ENCODE measurements at regions not wholly inside any gene's neighbourhood (a gene's known extent, or its start where the extent isn't known, plus 50 kb on each side); places are given as distances from the start of the nearest gene placed in this dataset.

GRCh38 chr9:28001096-28001495 lies 427.8 kb upstream of the C9orf72 start:
- Mint-ChIP-seq H3K9me3 (peaks cover 3% of the 10 kb centered on the region), H3K4me1 (ENCODE audit: low read depth) (no peaks in the 10 kb centered on the region), H3K27me3 (no peaks in the 10 kb centered on the region), H3K4me3 (no peak overlapping the region), H3K36me3 (ENCODE audit: low read depth) (no peaks in the 10 kb centered on the region), H3K27ac (no peak overlapping the region)
- intact Hi-C loops (cut with micrococcal nuclease), result no loop called here
- ChIA-PET CTCF (no interaction called here), POLR2A (no interaction called here)
- TF ChIP-seq CTCF (IDR thresholded peaks at IDR 0.05), result no peak
- no peak for DNase-seq
- ATAC-seq, result no peak

GRCh38 chr9:28004900-28005299 lies 431.6 kb upstream of the C9orf72 start:
- DNase-seq, result no peak
- POLR2A ChIA-PET, result no interaction called here
- intact Hi-C loops (cut with micrococcal nuclease), result no loop called here

GRCh38 chr9:28005779-28006178 lies 432.5 kb upstream of the C9orf72 start:
- no peak overlapping the region for H3K27ac Mint-ChIP-seq
- CTCF ChIA-PET, result no interaction called here

More at GRCh38 chr9:28004900-28005299, 431.6 kb upstream of the C9orf72 start:
- TF ChIP-seq CTCF (IDR thresholded peaks at IDR 0.05), result no peak
- ATAC-seq, result no peak
- no peak overlapping the region for H3K4me3 Mint-ChIP-seq
- no peaks in the 10 kb centered on the region for H3K4me1 Mint-ChIP-seq (ENCODE audit: low read depth)
- no peak overlapping the region for H3K27ac Mint-ChIP-seq
- CTCF ChIA-PET, result no interaction called here
- H3K27me3 Mint-ChIP-seq, result no peaks in the 10 kb centered on the region
- no peaks in the 10 kb centered on the region for H3K9me3 Mint-ChIP-seq
- no peaks in the 10 kb centered on the region for H3K36me3 Mint-ChIP-seq (ENCODE audit: low read depth)

GRCh38 chr9:28007097-28007817 lies 434.0 kb upstream of the C9orf72 start:
- POLR2A ChIA-PET, result no interaction called here

More at GRCh38 chr9:28005779-28006178, 432.5 kb upstream of the C9orf72 start:
- POLR2A ChIA-PET, result no interaction called here
- intact Hi-C loops (cut with micrococcal nuclease), result no loop called here
- no peak for TF ChIP-seq CTCF (IDR thresholded peaks at IDR 0.05)
- DNase-seq (no peak), ATAC-seq (no peak)
- no peaks in the 10 kb centered on the region for H3K9me3 Mint-ChIP-seq
- no peaks in the 10 kb centered on the region for H3K4me1 Mint-ChIP-seq (ENCODE audit: low read depth)
- H3K27me3 Mint-ChIP-seq, result no peaks in the 10 kb centered on the region
- no peak overlapping the region for H3K4me3 Mint-ChIP-seq
- no peaks in the 10 kb centered on the region for H3K36me3 Mint-ChIP-seq (ENCODE audit: low read depth)

More at GRCh38 chr9:28007097-28007817, 434.0 kb upstream of the C9orf72 start:
- ATAC-seq (no peak), DNase-seq (no peak)
- Mint-ChIP-seq H3K9me3 (no peaks in the 10 kb centered on the region), H3K27me3 (no peaks in the 10 kb centered on the region), H3K4me1 (ENCODE audit: low read depth) (no peaks in the 10 kb centered on the region), H3K4me3 (no peak overlapping the region), H3K27ac (no peak overlapping the region), H3K36me3 (ENCODE audit: low read depth) (no peaks in the 10 kb centered on the region)
- no peak for TF ChIP-seq CTCF (IDR thresholded peaks at IDR 0.05)
- CTCF ChIA-PET, result no interaction called here
- intact Hi-C loops (cut with micrococcal nuclease), result no loop called here
